Left lung (tissue), 4 donors: ENCODE measurements at regions not wholly inside any gene's neighbourhood (a gene's known extent, or its start where the extent isn't known, plus 50 kb on each side); places are given as distances from the start of the nearest gene placed in this dataset.

Source experiments
- ATAC-seq: fragments of 200-7000 bp; cut with Tn5 transposase; one replicate; pipeline ENCODE4 v1.9.1; 2020; ENCODE audit warnings: moderate library complexity
- DNase-seq, 4 donors: peaks; one replicate each; pipeline ENCODE4 v3.0.0-alpha.2; 2013 to 2020
- H3K27ac ChIP-seq, 2 donors: fragments of 200-600 bp; sonication (generic) in 1 of 2; one replicate each; pipeline versions ENCODE4 v1.5.0 to v1.8.0; 2020 to 2021
- H3K27me3 ChIP-seq, 2 donors: fragments of 200-600 bp; sonication (generic) in 1 of 2; one replicate each; pipeline versions ENCODE4 v1.5.0 to v1.8.0; 2020 to 2021
- H3K36me3 ChIP-seq, 2 donors: fragments of 200-600 bp; sonication (generic) in 1 of 2; one replicate each; pipeline versions ENCODE4 v1.5.0 to v1.8.0; 2020 to 2021
- H3K4me1 ChIP-seq, 2 donors: fragments of 200-600 bp; one replicate each; pipeline ENCODE4 v1.8.0; 2021
- H3K4me3 ChIP-seq, 2 donors: fragments of 200-600 bp; sonication (generic) in 1 of 2; one replicate each; pipeline versions ENCODE4 v1.5.0 to v1.8.0; 2020 to 2021; ENCODE audit warnings: mild to moderate bottlenecking in 1 of 2
- H3K9me3 ChIP-seq, 2 donors: fragments of 200-600 bp; sonication (generic) in 1 of 2; one replicate each; pipeline versions ENCODE4 v1.5.0 to v1.8.0; 2020 to 2021
- intact Hi-C, 2 donors: fragments of 100-400 bp; cut with DNase I; formaldehyde crosslinking; loops; one replicate each; pipeline versions ENCODE4 v1.11.2 to v1.14.2; 2022
- TF ChIP-seq, protein P1 (sequence below), 2 donors: fragments of 200-600 bp; sonication (generic) in 1 of 2; IDR thresholded peaks; one replicate each; pipeline versions ENCODE4 v1.5.0 to v1.8.0; 2021; ENCODE audit warnings: antibody characterized with exemption in 2 of 2
- donor health status: DM: no; HTN: yes; CAD: no.
- donor health status: DM: no; HTN: no; CAD: no.

DNA sequence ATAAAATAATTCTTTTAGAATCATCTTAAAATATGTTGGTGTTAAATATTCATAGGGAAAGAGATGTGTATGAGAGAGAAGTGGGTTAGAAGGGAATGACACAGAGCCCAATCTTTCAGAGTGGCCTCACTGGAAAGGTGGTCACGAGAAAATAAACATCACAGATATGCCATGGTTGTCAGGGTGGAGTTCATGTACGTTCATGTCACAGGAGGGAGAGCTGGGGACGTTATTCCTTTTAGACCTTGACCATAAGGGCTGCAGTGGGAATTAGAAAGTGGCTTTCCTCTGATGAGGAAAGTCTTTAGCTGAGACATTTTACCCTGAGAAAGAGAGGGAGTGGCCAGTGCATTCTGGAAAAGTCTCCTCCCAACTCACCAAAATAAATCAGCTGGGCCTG, 90.6 kb upstream of the TNR start:
- H3K9me3 ChIP-seq, result no peaks in the 10 kb centered on the region
- no peak for DNase-seq
- H3K27me3 ChIP-seq, result peaks cover 0 to 5% of the 10 kb centered on the region in 2 donors
- no peak overlapping the region for H3K27ac ChIP-seq
- H3K36me3 ChIP-seq, result no peaks in the 10 kb centered on the region
- H3K4me1 ChIP-seq, result no peaks in the 10 kb centered on the region
- TF ChIP-seq, protein P1, sequence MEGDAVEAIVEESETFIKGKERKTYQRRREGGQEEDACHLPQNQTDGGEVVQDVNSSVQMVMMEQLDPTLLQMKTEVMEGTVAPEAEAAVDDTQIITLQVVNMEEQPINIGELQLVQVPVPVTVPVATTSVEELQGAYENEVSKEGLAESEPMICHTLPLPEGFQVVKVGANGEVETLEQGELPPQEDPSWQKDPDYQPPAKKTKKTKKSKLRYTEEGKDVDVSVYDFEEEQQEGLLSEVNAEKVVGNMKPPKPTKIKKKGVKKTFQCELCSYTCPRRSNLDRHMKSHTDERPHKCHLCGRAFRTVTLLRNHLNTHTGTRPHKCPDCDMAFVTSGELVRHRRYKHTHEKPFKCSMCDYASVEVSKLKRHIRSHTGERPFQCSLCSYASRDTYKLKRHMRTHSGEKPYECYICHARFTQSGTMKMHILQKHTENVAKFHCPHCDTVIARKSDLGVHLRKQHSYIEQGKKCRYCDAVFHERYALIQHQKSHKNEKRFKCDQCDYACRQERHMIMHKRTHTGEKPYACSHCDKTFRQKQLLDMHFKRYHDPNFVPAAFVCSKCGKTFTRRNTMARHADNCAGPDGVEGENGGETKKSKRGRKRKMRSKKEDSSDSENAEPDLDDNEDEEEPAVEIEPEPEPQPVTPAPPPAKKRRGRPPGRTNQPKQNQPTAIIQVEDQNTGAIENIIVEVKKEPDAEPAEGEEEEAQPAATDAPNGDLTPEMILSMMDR (IDR thresholded peaks at IDR 0.05), result no peak
- no peak overlapping the region for H3K4me3 ChIP-seq
- ATAC-seq, result no peak
- intact Hi-C loops, result no loop called here

DNA sequence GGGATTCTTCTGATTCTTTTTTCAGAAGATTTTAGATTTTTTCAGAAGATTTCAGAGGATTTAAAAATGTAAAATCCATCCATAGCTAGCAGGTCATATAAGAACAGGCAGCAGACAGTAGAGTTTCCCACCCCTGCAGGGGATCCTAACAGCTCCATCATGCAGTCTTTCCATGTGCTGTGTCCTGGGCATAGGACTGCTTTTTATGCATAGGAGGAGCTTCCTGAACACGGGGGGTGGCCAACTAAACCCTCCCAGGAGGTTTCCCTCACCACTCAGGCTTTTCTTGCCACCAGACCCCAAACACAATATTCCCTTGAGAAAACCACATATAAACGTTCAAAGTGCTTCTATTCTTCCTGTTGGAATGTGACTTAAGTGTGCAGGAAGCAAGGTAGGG, 90.1 kb upstream of the TNR start:
- DNase-seq (no peak), ATAC-seq (no peak)
- intact Hi-C loops, result no loop called here
- H3K4me1 ChIP-seq, result no peaks in the 10 kb centered on the region
- H3K27ac ChIP-seq, result no peak overlapping the region
- H3K36me3 ChIP-seq, result no peaks in the 10 kb centered on the region
- peaks cover 0 to 1% of the 10 kb centered on the region in 2 donors for H3K9me3 ChIP-seq
- no peak overlapping the region for H3K4me3 ChIP-seq
- H3K27me3 ChIP-seq, result peaks cover 0 to 3% of the 10 kb centered on the region in 2 donors
- TF ChIP-seq, protein P1 (IDR thresholded peaks at IDR 0.05), result no peak

DNA sequence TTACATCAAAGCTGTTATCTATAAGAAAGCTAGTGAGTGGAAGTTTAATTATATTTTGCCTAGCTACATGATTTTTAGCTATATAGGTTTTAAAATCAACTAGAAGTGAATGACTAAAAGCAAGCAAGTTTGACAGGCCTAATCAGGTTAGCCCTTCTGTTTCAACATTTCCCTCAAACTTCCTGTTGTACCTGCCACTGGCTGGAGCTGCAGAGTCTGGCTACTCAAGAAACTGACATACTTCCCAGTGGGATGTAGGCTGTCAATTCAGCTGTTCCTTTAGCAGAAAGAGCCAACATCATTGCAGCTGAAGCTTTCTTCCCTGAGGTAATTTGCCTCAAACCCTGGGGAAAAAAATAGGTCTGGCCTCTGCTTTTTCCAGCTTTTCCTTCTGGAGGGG, 87.1 kb upstream of the TNR start:
- Histone ChIP-seq H3K27me3 (no peaks in the 10 kb centered on the region), H3K9me3 (peaks cover 0 to 6% of the 10 kb centered on the region in 2 donors), H3K4me3 (no peak overlapping the region), H3K27ac (no peak overlapping the region), H3K36me3 (no peaks in the 10 kb centered on the region), H3K4me1 (no peaks in the 10 kb centered on the region)
- ATAC-seq (no peak), DNase-seq (no peak)
- intact Hi-C loops, result no loop called here
- TF ChIP-seq, protein P1 (IDR thresholded peaks at IDR 0.05), result no peak

DNA sequence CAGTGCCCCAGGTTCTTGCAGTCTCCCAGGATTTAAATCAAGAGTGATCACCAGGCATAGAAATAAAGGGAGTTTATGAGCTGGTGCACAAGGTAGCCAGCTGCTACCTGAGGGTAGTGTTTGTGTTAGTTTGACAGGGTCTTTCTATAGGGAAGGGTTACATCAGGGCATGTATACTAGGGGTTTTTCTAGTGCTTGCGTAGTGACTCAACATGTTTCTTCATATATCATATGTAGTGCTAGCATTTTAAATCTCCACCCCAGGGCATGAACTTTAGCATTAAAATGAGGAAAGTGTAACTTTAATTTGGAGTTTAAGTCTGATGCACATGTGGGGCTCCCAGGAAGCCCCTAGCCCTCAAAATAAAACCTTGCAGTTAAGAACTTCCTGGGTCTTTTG, 86.5 kb upstream of the TNR start:
- Histone ChIP-seq H3K4me1 (no peaks in the 10 kb centered on the region), H3K27ac (no peak overlapping the region), H3K4me3 (no peak overlapping the region), H3K9me3 (peaks cover 0 to 6% of the 10 kb centered on the region in 2 donors), H3K27me3 (no peaks in the 10 kb centered on the region), H3K36me3 (no peaks in the 10 kb centered on the region)
- DNase-seq (no peak), ATAC-seq (no peak)
- intact Hi-C loops, result no loop called here
- TF ChIP-seq, protein P1 (IDR thresholded peaks at IDR 0.05), result no peak

DNA sequence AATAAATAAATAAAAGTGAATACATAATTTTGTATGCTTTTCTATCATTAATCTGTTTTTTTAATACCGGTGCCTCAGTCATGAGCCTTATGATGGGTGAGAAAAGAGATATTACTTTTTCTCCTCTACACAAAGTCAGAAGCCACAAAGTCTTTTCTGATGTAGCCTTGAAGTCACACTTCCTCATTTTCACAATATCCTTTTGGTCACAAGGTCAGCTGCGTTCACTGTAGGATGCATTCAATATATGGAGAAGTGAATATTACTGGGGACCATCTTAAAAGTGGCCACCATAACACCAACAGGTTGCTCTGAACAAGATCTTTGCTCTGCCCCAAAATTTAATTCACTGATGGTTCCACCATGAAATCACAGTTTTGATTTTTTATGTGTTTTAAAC, 83.3 kb upstream of the TNR start:
- H3K4me1 ChIP-seq, result no peaks in the 10 kb centered on the region
- DNase-seq, result no peak
- no peaks in the 10 kb centered on the region for H3K36me3 ChIP-seq
- H3K9me3 ChIP-seq, result peaks cover 0 to 6% of the 10 kb centered on the region in 2 donors
- no peak overlapping the region for H3K27ac ChIP-seq
- TF ChIP-seq, protein P1 (IDR thresholded peaks at IDR 0.05), result no peak
- intact Hi-C loops, result no loop called here
- H3K4me3 ChIP-seq, result no peak overlapping the region
- H3K27me3 ChIP-seq, result no peaks in the 10 kb centered on the region
- no peak for ATAC-seq
